ENCODE measurements at regions not wholly inside any gene's neighbourhood (a gene's known extent, or its start where the extent isn't known, plus 50 kb on each side); places are given as distances from the start of the nearest gene placed in this dataset.

DNA sequence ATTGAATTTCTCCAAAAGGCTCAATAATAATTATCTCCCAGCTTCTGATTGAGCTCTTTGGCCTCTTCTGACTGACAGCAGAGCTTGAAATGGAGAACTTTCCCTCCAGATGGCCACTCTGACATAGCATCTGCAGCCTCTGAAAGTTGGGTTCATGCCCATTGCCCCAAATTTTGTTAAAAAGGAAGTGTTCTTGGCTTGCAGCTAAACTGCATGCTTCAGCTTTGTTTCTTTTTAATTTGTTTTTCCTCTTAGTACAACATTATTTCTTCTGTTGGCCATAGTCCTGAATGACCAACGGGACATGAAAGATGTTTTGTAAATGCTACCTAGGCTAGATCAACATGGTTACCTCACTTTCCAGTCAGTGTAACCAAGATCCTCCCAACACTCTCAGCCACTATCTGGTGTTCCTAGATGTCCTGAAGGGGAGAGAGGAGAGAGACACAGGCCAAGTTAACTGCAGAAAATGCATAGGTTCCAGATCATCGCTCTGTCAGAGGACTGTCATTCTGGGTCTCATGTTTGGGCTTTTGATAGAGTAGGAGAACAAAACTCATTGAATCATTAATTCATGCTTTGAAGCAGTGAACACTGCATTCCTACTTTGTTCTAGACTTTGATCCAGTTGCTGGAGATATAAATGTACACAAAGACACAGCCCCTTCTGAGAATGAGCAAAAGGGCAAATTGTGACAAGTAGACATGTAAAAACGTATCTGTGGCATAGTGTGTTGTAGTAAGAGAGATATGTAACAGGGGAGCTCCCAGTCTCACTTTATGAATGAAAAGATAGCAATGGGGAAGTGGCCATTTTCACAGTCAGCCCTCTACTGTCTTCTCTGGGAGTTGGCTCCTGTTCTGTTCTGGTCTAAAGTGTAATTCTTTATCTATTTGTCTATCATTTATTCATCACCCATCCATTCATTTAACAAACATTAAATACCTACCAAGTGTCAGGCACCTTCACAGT is 156.2 kb downstream of the ZNF621 start:
- Histone ChIP-seq H3K9me3 (ENCODE audit: low read depth) (no peaks in the 10 kb centered on the region), H3K27me3 (no peaks in the 10 kb centered on the region), H3K27ac (no peak overlapping the region), H3K36me3 (no peaks in the 10 kb centered on the region), H3K4me1 (ENCODE audit: low read depth) (no peaks in the 10 kb centered on the region), H3K4me3 (no peak overlapping the region)
- no peak for DNase-seq (ENCODE audit: low read depth in 1 of 2, low spot score in 1 of 2)
- TF ChIP-seq, protein P1, sequence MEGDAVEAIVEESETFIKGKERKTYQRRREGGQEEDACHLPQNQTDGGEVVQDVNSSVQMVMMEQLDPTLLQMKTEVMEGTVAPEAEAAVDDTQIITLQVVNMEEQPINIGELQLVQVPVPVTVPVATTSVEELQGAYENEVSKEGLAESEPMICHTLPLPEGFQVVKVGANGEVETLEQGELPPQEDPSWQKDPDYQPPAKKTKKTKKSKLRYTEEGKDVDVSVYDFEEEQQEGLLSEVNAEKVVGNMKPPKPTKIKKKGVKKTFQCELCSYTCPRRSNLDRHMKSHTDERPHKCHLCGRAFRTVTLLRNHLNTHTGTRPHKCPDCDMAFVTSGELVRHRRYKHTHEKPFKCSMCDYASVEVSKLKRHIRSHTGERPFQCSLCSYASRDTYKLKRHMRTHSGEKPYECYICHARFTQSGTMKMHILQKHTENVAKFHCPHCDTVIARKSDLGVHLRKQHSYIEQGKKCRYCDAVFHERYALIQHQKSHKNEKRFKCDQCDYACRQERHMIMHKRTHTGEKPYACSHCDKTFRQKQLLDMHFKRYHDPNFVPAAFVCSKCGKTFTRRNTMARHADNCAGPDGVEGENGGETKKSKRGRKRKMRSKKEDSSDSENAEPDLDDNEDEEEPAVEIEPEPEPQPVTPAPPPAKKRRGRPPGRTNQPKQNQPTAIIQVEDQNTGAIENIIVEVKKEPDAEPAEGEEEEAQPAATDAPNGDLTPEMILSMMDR (IDR thresholded peaks at IDR 0.05; ENCODE audit: low read depth, low read length), result no peak

DNA sequence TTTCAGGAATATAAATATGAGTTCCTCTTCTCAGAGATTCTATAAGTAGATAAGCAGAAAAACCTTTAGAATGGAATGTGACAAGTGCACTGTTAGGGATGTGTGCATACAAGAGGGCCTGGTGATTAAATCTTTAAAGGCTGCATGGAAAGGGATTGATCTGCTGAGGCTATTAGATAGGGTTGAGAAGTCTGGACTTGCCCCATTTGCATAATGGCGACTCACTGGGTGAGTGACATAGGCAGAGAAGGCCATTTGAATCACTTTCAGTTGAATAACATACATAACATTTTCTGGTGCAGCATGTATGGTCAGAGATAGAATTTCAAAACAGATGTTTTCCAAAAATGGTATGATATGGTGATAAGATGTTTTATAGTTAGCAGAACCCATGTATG is 156.9 kb downstream of the ZNF621 start:
- TF ChIP-seq, protein P1 (IDR thresholded peaks at IDR 0.05; ENCODE audit: low read depth, low read length), result no peak
- Histone ChIP-seq H3K4me3 (no peak overlapping the region), H3K27ac (no peak overlapping the region), H3K4me1 (ENCODE audit: low read depth) (no peaks in the 10 kb centered on the region), H3K9me3 (ENCODE audit: low read depth) (no peaks in the 10 kb centered on the region), H3K27me3 (no peaks in the 10 kb centered on the region), H3K36me3 (no peaks in the 10 kb centered on the region)
- DNase-seq (ENCODE audit: low read depth in 1 of 2, low spot score in 1 of 2), result no peak

DNA sequence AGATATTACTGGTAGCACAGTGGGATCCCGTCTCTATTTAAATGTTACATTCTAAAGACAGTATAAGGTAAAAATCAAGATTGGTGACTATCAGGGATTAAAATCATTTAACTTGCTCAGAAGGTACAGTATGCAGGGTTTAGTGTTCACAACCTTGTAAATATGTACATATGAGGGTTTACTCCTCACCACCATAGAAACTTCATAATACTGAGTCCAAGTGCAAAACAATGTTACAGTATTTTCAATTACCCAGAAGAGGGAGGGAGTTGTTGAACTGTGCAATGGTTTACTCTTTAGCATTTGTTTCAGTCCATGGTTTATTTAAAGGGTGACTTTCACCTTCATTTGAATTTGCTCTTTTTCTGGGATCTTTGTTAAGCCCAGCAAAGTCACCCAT is 165.1 kb downstream of the ZNF621 start:
- H3K27ac ChIP-seq, result no peak overlapping the region
- no peaks in the 10 kb centered on the region for H3K27me3 ChIP-seq
- TF ChIP-seq, protein P1 (IDR thresholded peaks at IDR 0.05; ENCODE audit: low read depth, low read length), result no peak
- no peaks in the 10 kb centered on the region for H3K9me3 ChIP-seq (ENCODE audit: low read depth)
- H3K36me3 ChIP-seq, result no peaks in the 10 kb centered on the region
- no peak overlapping the region for H3K4me3 ChIP-seq
- H3K4me1 ChIP-seq (ENCODE audit: low read depth), result no peaks in the 10 kb centered on the region
- DNase-seq (ENCODE audit: low read depth in 1 of 2, low spot score in 1 of 2), result no peak

GRCh38 chr3:40690749-40691451 is 166.1 kb downstream of the ZNF621 start:
- no peaks in the 10 kb centered on the region for H3K36me3 ChIP-seq

GRCh38 chr3:40691452-40691861 is 166.7 kb downstream of the ZNF621 start:
- no peaks in the 10 kb centered on the region for H3K9me3 ChIP-seq (ENCODE audit: low read depth)
- peak in 1 of 2 donors; percentile 23 for DNase-seq (ENCODE audit: low read depth in 1 of 2, low spot score in 1 of 2)
- no peaks in the 10 kb centered on the region for H3K27me3 ChIP-seq
- H3K4me3 ChIP-seq, result no peak overlapping the region
- TF ChIP-seq, protein P1 (IDR thresholded peaks at IDR 0.05; ENCODE audit: low read depth, low read length), result no peak
- no peaks in the 10 kb centered on the region for H3K4me1 ChIP-seq (ENCODE audit: low read depth)
- H3K27ac ChIP-seq, result no peak overlapping the region
- H3K36me3 ChIP-seq, result no peaks in the 10 kb centered on the region

More at GRCh38 chr3:40690749-40691451, 166.1 kb downstream of the ZNF621 start:
- Histone ChIP-seq H3K4me3 (no peak overlapping the region), H3K9me3 (ENCODE audit: low read depth) (no peaks in the 10 kb centered on the region), H3K27ac (no peak overlapping the region), H3K4me1 (ENCODE audit: low read depth) (no peaks in the 10 kb centered on the region), H3K27me3 (no peaks in the 10 kb centered on the region)
- TF ChIP-seq, protein P1 (IDR thresholded peaks at IDR 0.05; ENCODE audit: low read depth, low read length), result no peak
- peak in 1 of 2 donors; percentile 49 for DNase-seq (ENCODE audit: low read depth in 1 of 2, low spot score in 1 of 2)
